B cell (primary cell): ENCODE measurements at regions not wholly inside any gene's neighbourhood (a gene's known extent, or its start where the extent isn't known, plus 50 kb on each side); places are given as distances from the start of the nearest gene placed in this dataset.

Experiments
- ATAC-seq: fragments of 200-7000 bp; cut with Tn5 transposase; one replicate; pipeline ENCODE4 v1.10.0; 2021; ENCODE audit warnings: low read depth, mild to moderate bottlenecking, moderate number of reproducible peaks, moderate library complexity
- CTCF ChIA-PET: fragments of 350-600 bp; sonication (Branson Sonifier 250); formaldehyde crosslinking; loops from one replicate; lab custom pipeline; 2021; ENCODE audit warnings: antibody characterized with exemption, inconsistent platforms; lab: Charles Lee
- POLR2A ChIA-PET: fragments of 350-600 bp; sonication (Branson Sonifier 250); formaldehyde crosslinking; loops from one replicate; lab custom pipeline; 2021; ENCODE audit warnings: antibody characterized with exemption; lab: Charles Lee
- DNase-seq: peaks from one replicate; pipeline ENCODE4 v3.0.0; 2013
- H2AFZ ChIP-seq: 2 replicates; pipeline ENCODE4 v1.6.1; 2012; ENCODE audit warnings: mild to moderate bottlenecking, low read depth, low read length; ENCODE audit not compliant: insufficient read depth, poor library complexity, severe bottlenecking
- H3K27ac ChIP-seq, 2 donors: 1 replicate in 1 of 2; 2 replicates in 1 of 2; pipeline ENCODE4 v1.5.1; 2012 to 2013; ENCODE audit warnings: low read length in 2 of 2, mild to moderate bottlenecking in 2 of 2, moderate library complexity in 1 of 2
- H3K27me3 ChIP-seq, 4 experiments: fragments of 200-600 bp in 1 of 4; sonication (generic) in 1 of 4; replicated peaks in 1 of 4; 1 replicate in 2 of 4; 2 replicates in 2 of 4; pipeline versions ENCODE4 v1.6.1 to v1.7.0; 2013 to 2016; ENCODE audit warnings: low read length in 3 of 4, mild to moderate bottlenecking in 2 of 4, mixed read lengths in 1 of 4, moderate library complexity in 1 of 4; ENCODE audit not compliant: insufficient read depth in 4 of 4, control insufficient read depth in 3 of 4; ENCODE audit errors: control extremely low read depth in 1 of 4
- H3K36me3 ChIP-seq, 2 experiments: replicated peaks in 1 of 2; 1 replicate in 1 of 2; 2 replicates in 1 of 2; pipeline versions ENCODE4 v1.6.1 to v1.7.1; 2013; ENCODE audit warnings: low read length in 1 of 2; ENCODE audit not compliant: insufficient read depth in 2 of 2, control insufficient read depth in 1 of 2; ENCODE audit errors: control extremely low read depth in 1 of 2, extremely low read depth in 1 of 2
- H3K4me1 ChIP-seq, 2 donors: fragments of 200-600 bp in 1 of 2; sonication (generic) in 1 of 2; 1 replicate in 1 of 2; 2 replicates in 1 of 2; pipeline versions ENCODE4 v1.5.1 to v1.6.1; 2013 to 2017; ENCODE audit warnings: low read length in 2 of 2; ENCODE audit not compliant: control insufficient read depth in 2 of 2, insufficient read depth in 2 of 2
- H3K4me2 ChIP-seq: replicated peaks from 2 replicates; pipeline ENCODE3; 2012; ENCODE audit warnings: mild to moderate bottlenecking, low read depth, low read length; ENCODE audit not compliant: poor library complexity, severe bottlenecking
- H3K4me3 ChIP-seq, 5 experiments: fragments of 200-600 bp in 1 of 5; sonication (generic) in 1 of 5; 1 replicate in 3 of 5; 2 replicates in 2 of 5; pipeline versions ENCODE4 v1.5.1 to v1.7.0; 2011 to 2016; ENCODE audit warnings: low read length in 4 of 5, mild to moderate bottlenecking in 4 of 5, low read depth in 2 of 5, control low read depth in 1 of 5, moderate library complexity in 1 of 5; ENCODE audit not compliant: insufficient read depth in 1 of 5; ENCODE audit errors: control extremely low read depth in 1 of 5, extremely low read depth in 1 of 5
- H3K79me2 ChIP-seq: fragments of 200-600 bp; sonication (generic); one replicate; pipeline ENCODE4 v1.6.0; 2016; ENCODE audit warnings: low read length; ENCODE audit not compliant: control insufficient read depth, insufficient read depth
- H3K9ac ChIP-seq: fragments of 200-600 bp; sonication (generic); 2 replicates; pipeline ENCODE4 v1.6.1; 2017; ENCODE audit warnings: mild to moderate bottlenecking, low read length, moderate library complexity
- H3K9me3 ChIP-seq, 3 donors: one replicate each; pipeline versions ENCODE4 v1.6.1 to v1.7.1; 2013; ENCODE audit warnings: low read length in 2 of 3; ENCODE audit not compliant: control insufficient read depth in 2 of 3, insufficient read depth in 1 of 3; ENCODE audit errors: control extremely low read depth in 1 of 3
- H4K20me1 ChIP-seq: 2 replicates; pipeline ENCODE4 v1.6.0; 2012; ENCODE audit warnings: mild to moderate bottlenecking, low read length; ENCODE audit not compliant: insufficient read depth, control insufficient read depth, poor library complexity, severe bottlenecking
- H3K27ac Mint-ChIP-seq: one replicate; pipeline ENCODE4 v1.8.0; 2021; ENCODE audit warnings: mixed read lengths
- H3K27me3 Mint-ChIP-seq: one replicate; pipeline ENCODE4 v1.8.0; 2021; ENCODE audit warnings: mixed read lengths
- H3K4me1 Mint-ChIP-seq: one replicate; pipeline ENCODE4 v1.8.0; 2021; ENCODE audit warnings: mixed read lengths
- H3K4me3 Mint-ChIP-seq: one replicate; pipeline ENCODE4 v1.8.0; 2021; ENCODE audit warnings: mixed read lengths
- H3K9me3 Mint-ChIP-seq: one replicate; pipeline ENCODE4 v1.8.0; 2022; ENCODE audit warnings: mixed read lengths; ENCODE audit not compliant: insufficient read depth
- EZH2 ChIP-seq: IDR thresholded peaks from 2 replicates; pipeline ENCODE4 v1.6.1; 2012; ENCODE audit warnings: borderline replicate concordance, low read depth, mild to moderate bottlenecking, moderate library complexity, low read length; ENCODE audit not compliant: insufficient read depth, poor library complexity, severe bottlenecking
- WGBS: methylation state at CpG from one replicate; pipeline ENCODE4 v1.1.5; 2013; ENCODE audit warnings: missing lambda C conversion rate; ENCODE audit not compliant: insufficient coverage; 5-methylcytosine and 5-hydroxymethylcytosine counted together
- intact Hi-C: fragments of 100-400 bp; cut with micrococcal nuclease; formaldehyde crosslinking; loops from one replicate; pipeline ENCODE4 v1.10.0; 2022
- TF ChIP-seq, protein P1 (sequence below): fragments of 200-600 bp; IDR thresholded peaks from one replicate; pipeline ENCODE4 v1.8.0; 2022; ENCODE audit warnings: antibody characterized with exemption, mild to moderate bottlenecking

DNA sequence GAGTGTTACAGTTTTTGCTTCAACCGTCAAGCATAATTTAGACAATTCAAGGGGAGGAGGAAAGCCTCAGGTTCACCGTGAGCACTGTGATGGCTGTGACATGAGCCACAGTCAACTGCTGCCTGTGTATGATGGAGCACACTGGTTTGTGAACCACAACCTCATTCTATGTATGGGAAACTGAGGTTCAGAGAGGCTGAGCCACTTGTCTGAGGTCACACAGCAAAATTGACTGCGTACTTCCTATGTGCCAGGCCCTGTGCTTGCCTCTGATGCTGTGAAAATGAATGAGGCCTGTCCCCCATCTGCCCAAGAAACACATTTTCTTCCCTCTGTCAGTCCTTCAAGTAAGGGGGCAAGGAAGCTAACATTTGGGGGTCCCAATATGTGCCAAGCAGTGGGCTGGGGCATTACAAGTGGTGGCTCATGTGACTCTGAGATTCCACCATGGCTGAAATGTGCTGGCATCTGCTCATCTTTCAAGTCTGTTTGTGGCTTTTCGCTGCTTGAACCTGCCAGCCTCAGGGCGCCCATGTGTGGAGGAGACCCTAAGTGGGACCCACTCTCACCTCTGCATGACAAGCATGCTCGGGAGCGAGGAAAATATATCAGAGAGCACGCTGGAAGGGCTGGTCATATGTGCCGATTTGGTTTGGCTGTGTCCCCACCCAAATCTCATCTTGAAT lies 79.7 kb downstream of the ADRA2C start:
- no peak overlapping the region for H2AFZ ChIP-seq
- no peak overlapping the region for H3K9ac ChIP-seq
- peaks cover 0 to 3% (median 0%) of the 10 kb centered on the region in 4 experiments for H3K27me3 ChIP-seq
- no peaks in the 10 kb centered on the region for H4K20me1 ChIP-seq
- Mint-ChIP-seq H3K27me3 (peaks cover 31% of the 10 kb centered on the region), H3K4me1 (no peaks in the 10 kb centered on the region), H3K27ac (no peak overlapping the region), H3K9me3 (no peaks in the 10 kb centered on the region), H3K4me3 (no peak overlapping the region)
- no peaks in the 10 kb centered on the region for H3K79me2 ChIP-seq
- POLR2A ChIA-PET, result no interaction called here
- 97% methylated on average over 3 of the region's 9 CpGs for WGBS
- H3K4me1 ChIP-seq, result no peaks in the 10 kb centered on the region
- H3K36me3 ChIP-seq, result no peaks in the 10 kb centered on the region
- no peak for ATAC-seq
- TF ChIP-seq EZH2, result no peak
- H3K4me3 ChIP-seq, result no peak overlapping the region
- no peak overlapping the region for H3K27ac ChIP-seq
- peaks cover 0 to 33% (median 0%) of the 10 kb centered on the region in 3 donors for H3K9me3 ChIP-seq
- H3K4me2 ChIP-seq, result no peak overlapping the region
- no peak for DNase-seq
- intact Hi-C loops, result no loop called here
- CTCF ChIA-PET, result no interaction called here

DNA sequence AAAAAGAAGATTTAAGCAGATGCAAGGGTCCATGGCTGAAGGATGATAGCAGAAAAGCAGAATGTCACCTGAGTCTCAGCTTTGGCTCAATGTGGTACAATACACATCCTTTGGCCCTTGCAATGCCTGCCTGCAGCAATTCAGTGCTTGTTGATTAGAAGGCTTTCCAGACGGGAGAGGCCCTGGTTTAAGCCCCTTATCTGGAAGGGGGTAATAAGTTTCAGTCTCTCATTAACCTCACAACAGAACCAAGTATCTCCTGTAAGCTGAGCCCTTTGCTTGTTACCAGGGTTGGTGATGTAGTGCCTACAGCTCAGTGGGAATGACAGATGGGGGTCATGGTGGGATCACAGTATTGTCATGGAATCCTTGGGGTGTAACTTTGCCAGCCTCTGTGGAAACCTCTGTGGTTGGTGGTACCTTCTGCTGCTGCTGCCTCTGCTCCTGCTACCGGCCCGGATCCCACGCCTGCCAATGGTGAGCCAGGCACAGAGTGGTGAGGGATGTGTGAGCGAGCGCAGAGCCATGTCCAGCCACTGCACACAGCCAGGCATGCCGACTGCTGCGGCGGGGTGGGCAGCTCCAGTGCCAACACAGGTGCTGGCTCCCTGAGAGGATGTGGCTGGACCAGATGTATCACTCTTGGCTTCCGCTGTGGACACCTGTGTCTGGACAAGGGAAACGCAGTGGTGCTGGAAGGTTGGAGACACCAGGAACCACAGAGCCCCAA lies 81.2 kb downstream of the ADRA2C start:
- CTCF ChIA-PET, result no interaction called here

More for the DNA sequence above, 81.2 kb downstream of the ADRA2C start:
- no peak overlapping the region for H3K27ac ChIP-seq
- no peaks in the 10 kb centered on the region for H3K4me1 Mint-ChIP-seq
- WGBS, result 95% methylated on average over 9 of the region's 11 CpGs
- H3K9me3 ChIP-seq, result peaks cover 0 to 37% (median 0%) of the 10 kb centered on the region in 3 donors
- H3K4me3 ChIP-seq, result no peak overlapping the region
- no peak overlapping the region for H3K9ac ChIP-seq
- intact Hi-C loops, result no loop called here
- H3K27ac Mint-ChIP-seq, result no peak overlapping the region
- H3K36me3 ChIP-seq, result no peaks in the 10 kb centered on the region
- H3K9me3 Mint-ChIP-seq, result no peaks in the 10 kb centered on the region
- no peak overlapping the region for H3K4me2 ChIP-seq
- H4K20me1 ChIP-seq, result no peaks in the 10 kb centered on the region
- H2AFZ ChIP-seq, result no peak overlapping the region
- peaks cover 27% of the 10 kb centered on the region for H3K27me3 Mint-ChIP-seq
- no peak for DNase-seq
- H3K4me3 Mint-ChIP-seq, result no peak overlapping the region
- no peaks in the 10 kb centered on the region for H3K79me2 ChIP-seq
- peaks cover 0 to 2% (median 0%) of the 10 kb centered on the region in 4 experiments for H3K27me3 ChIP-seq
- TF ChIP-seq EZH2, result no peak
- TF ChIP-seq, protein P1, sequence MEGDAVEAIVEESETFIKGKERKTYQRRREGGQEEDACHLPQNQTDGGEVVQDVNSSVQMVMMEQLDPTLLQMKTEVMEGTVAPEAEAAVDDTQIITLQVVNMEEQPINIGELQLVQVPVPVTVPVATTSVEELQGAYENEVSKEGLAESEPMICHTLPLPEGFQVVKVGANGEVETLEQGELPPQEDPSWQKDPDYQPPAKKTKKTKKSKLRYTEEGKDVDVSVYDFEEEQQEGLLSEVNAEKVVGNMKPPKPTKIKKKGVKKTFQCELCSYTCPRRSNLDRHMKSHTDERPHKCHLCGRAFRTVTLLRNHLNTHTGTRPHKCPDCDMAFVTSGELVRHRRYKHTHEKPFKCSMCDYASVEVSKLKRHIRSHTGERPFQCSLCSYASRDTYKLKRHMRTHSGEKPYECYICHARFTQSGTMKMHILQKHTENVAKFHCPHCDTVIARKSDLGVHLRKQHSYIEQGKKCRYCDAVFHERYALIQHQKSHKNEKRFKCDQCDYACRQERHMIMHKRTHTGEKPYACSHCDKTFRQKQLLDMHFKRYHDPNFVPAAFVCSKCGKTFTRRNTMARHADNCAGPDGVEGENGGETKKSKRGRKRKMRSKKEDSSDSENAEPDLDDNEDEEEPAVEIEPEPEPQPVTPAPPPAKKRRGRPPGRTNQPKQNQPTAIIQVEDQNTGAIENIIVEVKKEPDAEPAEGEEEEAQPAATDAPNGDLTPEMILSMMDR, result no peak
- no peaks in the 10 kb centered on the region for H3K4me1 ChIP-seq
- ATAC-seq, result no peak
- POLR2A ChIA-PET, result interaction anchor here (0.6 kb wide), 1 partner anchor 79 kb away, joined by 3 read pairs; no protein-coding TSS in a partner anchor
